A549 (cell line): ENCODE measurements at regions not wholly inside any gene's neighbourhood (a gene's known extent, or its start where the extent isn't known, plus 50 kb on each side); places are given as distances from the start of the nearest gene placed in this dataset.

Source experiments
- ATAC-seq, 2 experiments: fragments of 200-7000 bp in 1 of 2; fragments of >200 bp in 1 of 2; cut with Nextera tagmentation in 1 of 2; cut with Tn5 transposase in 1 of 2; 3 replicates each; pipeline versions ENCODE4 v1.8.0 to v1.9.1; 2018 to 2020; ENCODE audit warnings: mild to moderate bottlenecking in 1 of 2, moderate library complexity in 1 of 2
- CTCF ChIA-PET: fragments of 300-600 bp; sonication (Branson Sonifier 250); formaldehyde crosslinking; extraction: SDS; loops from one replicate; lab custom pipeline; 2021; ENCODE audit warnings: antibody characterized with exemption, inconsistent platforms; lab: Yijun Ruan, JAX
- POLR2A ChIA-PET: fragments of 350-600 bp; formaldehyde crosslinking; extraction: SDS; loops from one replicate; lab custom pipeline; 2021; ENCODE audit warnings: antibody characterized with exemption, inconsistent platforms; lab: Yijun Ruan, JAX
- DNase-seq, 2 experiments: peaks; one replicate each; pipeline versions ENCODE4 v3.0.0 to v3.0.0-alpha.2; 2011 to 2016; ENCODE audit warnings: low read depth in 1 of 2, low spot score in 1 of 2
- FAIRE-seq: peaks from 2 replicates; lab custom pipeline; 2011; peaks lifted over from hg19 to GRCh38; lab: Jason Lieb, UNC
- H3K27ac ChIP-seq, 2 experiments: fragments of >200 bp; sonication (Bioruptor Twin); formaldehyde crosslinking; 3 replicates each; pipeline ENCODE4 v1.5.1; 2016 to 2017
- H3K4me1 ChIP-seq: fragments of >200 bp; sonication (Bioruptor Twin); formaldehyde crosslinking; 3 replicates; pipeline ENCODE4 v1.6.1; 2016
- H3K4me2 ChIP-seq: fragments of >200 bp; sonication (Bioruptor Twin); formaldehyde crosslinking; 3 replicates; pipeline ENCODE4 v1.6.1; 2016
- H3K4me3 ChIP-seq: fragments of >200 bp; sonication (Bioruptor Twin); formaldehyde crosslinking; 3 replicates; pipeline ENCODE4 v1.5.1; 2016
- H3K9me3 ChIP-seq: fragments of >200 bp; sonication (Bioruptor Twin); formaldehyde crosslinking; 3 replicates; pipeline ENCODE4 v1.6.1; 2016
- BHLHE40 ChIP-seq: IDR thresholded peaks from 2 replicates; pipeline ENCODE4 v1.6.1; 2012; ENCODE audit warnings: low read depth, low read length, inconsistent platforms
- CEBPB ChIP-seq, 2 experiments: fragments of >200 bp in 1 of 2; sonication (Bioruptor Twin) in 1 of 2; formaldehyde crosslinking in 1 of 2; IDR thresholded peaks; 2 replicates each; pipeline ENCODE4 v1.6.1; 2012 to 2016
- CHD4 ChIP-seq: fragments of 200-600 bp; sonication (generic); IDR thresholded peaks from 2 replicates; pipeline ENCODE4 v1.6.1; 2016; ENCODE audit warnings: antibody characterized with exemption, mild to moderate bottlenecking, borderline replicate concordance
- EHMT2 ChIP-seq: fragments of 200-600 bp; sonication (generic); IDR thresholded peaks from 2 replicates; pipeline ENCODE4 v1.6.1; 2016; ENCODE audit warnings: antibody characterized with exemption, low read depth, mild to moderate bottlenecking, moderate library complexity
- EP300 ChIP-seq, 2 experiments: fragments of >200 bp; sonication (Bioruptor Twin); formaldehyde crosslinking; IDR thresholded peaks; 2 replicates in 1 of 2; 3 replicates in 1 of 2; pipeline ENCODE4 v1.6.1; 2016 to 2017
- ESRRA ChIP-seq: fragments of 150-350 bp; IDR thresholded peaks from 2 replicates; pipeline ENCODE4 v1.6.1; 2014; ENCODE audit warnings: mild to moderate bottlenecking, low read length, borderline replicate concordance
- FOSB ChIP-seq: fragments of 250-450 bp; sonication (Bioruptor Pico); IDR thresholded peaks from 2 replicates; pipeline ENCODE4 v1.5.0; 2020; ENCODE audit warnings: mild to moderate bottlenecking, moderate library complexity
- GATA3 ChIP-seq: IDR thresholded peaks from 2 replicates; pipeline ENCODE4 v1.6.1; 2012; ENCODE audit warnings: borderline replicate concordance
- HDAC2 ChIP-seq: fragments of 200-600 bp; sonication (generic); IDR thresholded peaks from 2 replicates; pipeline ENCODE4 v1.6.1; 2016
- HOXB13 ChIP-seq: fragments of 250-450 bp; sonication (Bioruptor Pico); IDR thresholded peaks from 2 replicates; pipeline ENCODE4 v1.5.0; 2020; ENCODE audit warnings: low read depth, mild to moderate bottlenecking, moderate library complexity
- KDM5A ChIP-seq: fragments of 200-600 bp; sonication (generic); IDR thresholded peaks from 2 replicates; pipeline ENCODE4 v1.6.1; 2016; ENCODE audit warnings: antibody characterized with exemption, mild to moderate bottlenecking
- MAFK ChIP-seq: fragments of 450-650 bp; IDR thresholded peaks from 2 replicates; pipeline ENCODE4 v1.6.1; 2014; ENCODE audit not compliant: partially characterized antibody
- MAZ ChIP-seq: fragments of 150-350 bp; IDR thresholded peaks from 2 replicates; pipeline ENCODE4 v1.6.1; 2014; ENCODE audit warnings: antibody characterized with exemption, low read depth, low read length, borderline replicate concordance
- PHF8 ChIP-seq: fragments of 200-600 bp; sonication (generic); IDR thresholded peaks from 2 replicates; pipeline ENCODE4 v1.6.1; 2016; ENCODE audit warnings: low read depth, mild to moderate bottlenecking, antibody characterized with exemption, moderate library complexity, borderline replicate concordance
- POLR2AphosphoS2 ChIP-seq: conservative IDR thresholded peaks from 2 replicates; pipeline ENCODE4 v1.6.1; 2012; ENCODE audit warnings: low read length, improper control_type of control experiment, inconsistent platforms
- RAD21 ChIP-seq, 2 experiments: fragments of >200 bp in 1 of 2; sonication (Bioruptor Twin) in 1 of 2; formaldehyde crosslinking in 1 of 2; IDR thresholded peaks in 1 of 2; conservative IDR thresholded peaks in 1 of 2; 2 replicates in 1 of 2; 3 replicates in 1 of 2; pipeline ENCODE4 v1.6.1; 2012 to 2018; ENCODE audit warnings: inconsistent platforms in 1 of 2
- RCOR1 ChIP-seq: fragments of 150-350 bp; IDR thresholded peaks from 2 replicates; pipeline ENCODE4 v1.6.1; 2014; ENCODE audit warnings: antibody characterized with exemption, low read length, low read depth
- RNF2 ChIP-seq: fragments of 200-600 bp; sonication (generic); IDR thresholded peaks from 2 replicates; pipeline ENCODE4 v1.6.1; 2016; ENCODE audit warnings: low read depth, mild to moderate bottlenecking, antibody characterized with exemption, moderate library complexity, borderline replicate concordance
- SMC3 ChIP-seq: fragments of >200 bp; sonication (Bioruptor Twin); formaldehyde crosslinking; IDR thresholded peaks from 3 replicates; pipeline ENCODE4 v1.6.1; 2018; ENCODE audit warnings: inconsistent platforms
- SREBF2 ChIP-seq: fragments of 450-650 bp; IDR thresholded peaks from 2 replicates; pipeline ENCODE4 v1.6.1; 2014; ENCODE audit warnings: mild to moderate bottlenecking, moderate library complexity
- TFCP2L1 ChIP-seq: fragments of 250-450 bp; sonication (Bioruptor Pico); IDR thresholded peaks from 2 replicates; pipeline ENCODE4 v1.5.0; 2021; ENCODE audit warnings: mild to moderate bottlenecking
- TP53 ChIP-seq: fragments of 250-450 bp; sonication (Bioruptor Pico); IDR thresholded peaks from 2 replicates; pipeline ENCODE4 v1.5.0; 2021; ENCODE audit warnings: mild to moderate bottlenecking, moderate library complexity
- ZC3H11A ChIP-seq: fragments of 450-650 bp; IDR thresholded peaks from 2 replicates; pipeline ENCODE4 v1.6.1; 2014; ENCODE audit warnings: antibody characterized with exemption, mild to moderate bottlenecking
- ZFP36 ChIP-seq: fragments of 450-650 bp; IDR thresholded peaks from 2 replicates; pipeline ENCODE4 v1.6.1; 2014; ENCODE audit warnings: borderline replicate concordance; ENCODE audit not compliant: partially characterized antibody
- WGBS: methylation state at CpG from one replicate; pipeline ENCODE4 v1.1.6; 2017; ENCODE audit errors: missing lambda C conversion rate; 5-methylcytosine and 5-hydroxymethylcytosine counted together
- TF ChIP-seq, protein P1 (sequence below): fragments of 200-600 bp; sonication (generic); IDR thresholded peaks from 2 replicates; pipeline ENCODE4 v1.6.1; 2016; ENCODE audit warnings: antibody characterized with exemption, mild to moderate bottlenecking, moderate library complexity
- TF ChIP-seq, protein P2 (sequence below): IDR thresholded peaks from 2 replicates; pipeline ENCODE4 v1.6.1; 2012; ENCODE audit warnings: low read depth, borderline replicate concordance
- TF ChIP-seq, protein P3 (sequence below): IDR thresholded peaks from 2 replicates; pipeline ENCODE4 v1.6.1; 2012

DNA sequence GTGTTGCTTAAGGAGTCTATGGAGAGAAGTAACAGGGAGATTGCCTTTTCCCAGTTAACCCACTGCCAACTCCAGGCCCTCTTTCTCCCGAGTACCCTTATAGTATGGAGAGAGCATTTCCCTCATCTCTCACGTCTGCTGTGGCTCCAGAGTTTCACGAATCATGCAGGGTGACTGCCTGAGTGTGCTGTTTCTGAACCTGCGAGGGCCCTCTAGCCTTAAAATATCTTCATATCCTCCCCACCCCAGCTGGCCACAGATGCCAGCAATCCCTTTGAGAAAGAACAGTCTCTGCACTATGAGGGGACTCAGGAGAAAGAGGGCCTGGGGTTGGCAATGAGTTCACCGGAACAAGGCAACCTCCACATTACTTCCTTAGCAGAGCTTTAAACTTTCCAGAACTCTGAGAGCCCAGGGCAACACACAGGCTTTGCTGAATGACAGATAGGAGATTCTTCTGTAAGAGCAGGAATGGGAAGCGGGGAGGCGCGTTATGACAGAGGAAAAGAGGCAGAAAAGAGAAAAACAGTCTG is 81.6 kb upstream of the ANKH start:
- CTCF ChIA-PET = interaction anchor here (1.6 kb wide), 1 partner anchor 225 kb away, joined by 3 read pairs; no protein-coding TSS in a partner anchor
- no peak overlapping the region for H3K27ac ChIP-seq
- TF ChIP-seq MAFK = no peak
- TF ChIP-seq, protein P1, sequence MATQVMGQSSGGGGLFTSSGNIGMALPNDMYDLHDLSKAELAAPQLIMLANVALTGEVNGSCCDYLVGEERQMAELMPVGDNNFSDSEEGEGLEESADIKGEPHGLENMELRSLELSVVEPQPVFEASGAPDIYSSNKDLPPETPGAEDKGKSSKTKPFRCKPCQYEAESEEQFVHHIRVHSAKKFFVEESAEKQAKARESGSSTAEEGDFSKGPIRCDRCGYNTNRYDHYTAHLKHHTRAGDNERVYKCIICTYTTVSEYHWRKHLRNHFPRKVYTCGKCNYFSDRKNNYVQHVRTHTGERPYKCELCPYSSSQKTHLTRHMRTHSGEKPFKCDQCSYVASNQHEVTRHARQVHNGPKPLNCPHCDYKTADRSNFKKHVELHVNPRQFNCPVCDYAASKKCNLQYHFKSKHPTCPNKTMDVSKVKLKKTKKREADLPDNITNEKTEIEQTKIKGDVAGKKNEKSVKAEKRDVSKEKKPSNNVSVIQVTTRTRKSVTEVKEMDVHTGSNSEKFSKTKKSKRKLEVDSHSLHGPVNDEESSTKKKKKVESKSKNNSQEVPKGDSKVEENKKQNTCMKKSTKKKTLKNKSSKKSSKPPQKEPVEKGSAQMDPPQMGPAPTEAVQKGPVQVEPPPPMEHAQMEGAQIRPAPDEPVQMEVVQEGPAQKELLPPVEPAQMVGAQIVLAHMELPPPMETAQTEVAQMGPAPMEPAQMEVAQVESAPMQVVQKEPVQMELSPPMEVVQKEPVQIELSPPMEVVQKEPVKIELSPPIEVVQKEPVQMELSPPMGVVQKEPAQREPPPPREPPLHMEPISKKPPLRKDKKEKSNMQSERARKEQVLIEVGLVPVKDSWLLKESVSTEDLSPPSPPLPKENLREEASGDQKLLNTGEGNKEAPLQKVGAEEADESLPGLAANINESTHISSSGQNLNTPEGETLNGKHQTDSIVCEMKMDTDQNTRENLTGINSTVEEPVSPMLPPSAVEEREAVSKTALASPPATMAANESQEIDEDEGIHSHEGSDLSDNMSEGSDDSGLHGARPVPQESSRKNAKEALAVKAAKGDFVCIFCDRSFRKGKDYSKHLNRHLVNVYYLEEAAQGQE = no peak
- TF ChIP-seq, all 56 proteins: peak for 0

DNA sequence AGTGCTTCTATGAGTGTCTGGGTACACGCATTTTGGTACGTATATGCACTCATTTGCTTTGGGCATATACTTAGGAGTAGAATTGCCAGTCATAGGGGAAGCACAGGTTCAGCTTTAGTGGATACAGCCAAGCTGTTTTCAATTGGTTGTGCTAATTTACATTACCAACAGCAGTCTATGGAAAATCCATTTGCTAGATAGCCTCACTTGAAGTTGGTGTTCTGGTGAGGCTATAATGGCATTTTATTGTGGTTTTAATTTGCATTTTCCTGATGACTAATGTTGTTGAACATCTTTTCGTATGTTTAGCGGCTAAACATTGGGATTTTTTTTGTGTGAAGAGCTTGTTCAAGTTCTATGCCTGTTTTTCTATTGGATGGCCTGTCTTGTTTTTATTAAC is 76.8 kb upstream of the ANKH start:
- no peak for TF ChIP-seq SMC3
- TF ChIP-seq EHMT2 = no peak
- no peak for TF ChIP-seq RCOR1
- no peak for TF ChIP-seq FOSB (CRISPR knock-in tag)
- no peak for TF ChIP-seq EP300 (IDR thresholded peaks at IDR 0.05)
- TF ChIP-seq BHLHE40 = no peak
- no peak for TF ChIP-seq ESRRA
- TF ChIP-seq RNF2 = no peak
- TF ChIP-seq CHD4 = no peak
- no peak for TF ChIP-seq PHF8
- TF ChIP-seq GATA3 = no peak
- TF ChIP-seq KDM5A = no peak
- no peak for TF ChIP-seq CEBPB (IDR thresholded peaks at IDR 0.05)
- no peak for TF ChIP-seq HOXB13
- no peak for TF ChIP-seq SREBF2
- no peak for TF ChIP-seq TFCP2L1 (CRISPR knock-in tag)
- no peak for TF ChIP-seq TP53
- no peak for TF ChIP-seq POLR2AphosphoS2
- H3K4me1 ChIP-seq = peaks cover 27% of the 10 kb centered on the region
- POLR2A ChIA-PET = no interaction called here
- CTCF ChIA-PET = interaction anchor here (0.6 to 2.0 kb wide), 3 partner anchors 11 to 55 kb away, joined by 3 to 5 read pairs (median 5); no protein-coding TSS in a partner anchor
- ATAC-seq = no peak
- H3K4me2 ChIP-seq = no peak overlapping the region
- WGBS = 92% methylated on average over 4 of the region's 4 CpGs
- no peak for DNase-seq
- H3K27ac ChIP-seq = no peak overlapping the region
- H3K9me3 ChIP-seq = no peaks in the 10 kb centered on the region
- no peak for FAIRE-seq
- H3K4me3 ChIP-seq = no peak overlapping the region

More for the DNA sequence above, 81.6 kb upstream of the ANKH start:
- Histone ChIP-seq H3K9me3 (no peaks in the 10 kb centered on the region), H3K4me2 (no peak overlapping the region), H3K4me1 (peaks cover 6% of the 10 kb centered on the region), H3K4me3 (no peak overlapping the region)
- ATAC-seq = no peak
- no peak for DNase-seq
- no peak for FAIRE-seq
- POLR2A ChIA-PET = no interaction called here
- WGBS = 84% methylated on average over 8 of the region's 8 CpGs

DNA sequence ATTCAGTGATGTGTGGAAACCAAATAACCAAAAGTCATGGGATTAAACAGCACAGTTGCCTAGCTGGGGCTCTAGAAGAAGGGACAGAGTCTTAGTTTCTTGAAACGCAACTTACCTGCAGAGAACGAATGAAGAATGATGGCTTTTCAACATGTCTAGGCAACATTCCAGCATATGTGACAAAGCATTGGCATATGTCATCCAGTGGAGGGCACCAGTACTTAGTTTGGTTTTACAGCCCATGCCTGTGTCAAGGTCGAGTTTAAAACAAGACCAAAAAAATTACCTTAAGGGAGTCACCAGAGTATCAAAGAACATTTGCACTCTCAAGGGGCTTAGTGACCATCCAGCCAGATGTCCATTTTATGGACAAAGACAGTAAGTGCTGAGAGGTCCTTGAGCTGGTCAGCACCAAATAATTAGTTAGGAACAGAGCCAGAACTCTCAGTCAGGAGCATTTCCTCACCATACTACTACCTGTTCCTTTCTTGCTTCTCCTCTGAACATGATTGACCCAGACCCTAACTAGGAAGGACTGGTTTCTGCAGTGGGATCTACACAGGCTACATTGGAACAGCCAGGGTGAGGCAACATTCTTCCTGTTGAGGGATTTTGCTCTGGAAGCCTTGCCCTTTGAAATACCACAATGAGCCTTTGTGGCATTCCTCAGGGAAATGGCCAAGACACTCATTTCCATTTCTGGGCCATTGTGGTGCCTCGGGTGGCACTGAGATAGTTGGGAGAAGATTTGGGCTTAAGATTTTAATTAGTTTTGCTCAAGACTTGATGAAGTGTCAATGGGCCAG is 75.4 kb upstream of the ANKH start:
- ChIA-PET CTCF (interaction anchor here (0.7 to 2.0 kb wide), 5 partner anchors 10 to 226 kb away, joined by 3 to 5 read pairs (median 4); no protein-coding TSS in a partner anchor), POLR2A (no interaction called here)
- Histone ChIP-seq H3K4me1 (peaks cover 27% of the 10 kb centered on the region), H3K27ac (peak overlapping the region in 1 of 2 experiments; percentile 70; a peak in 4 of 6 replicates), H3K4me2 (no peak overlapping the region), H3K4me3 (no peak overlapping the region), H3K9me3 (no peaks in the 10 kb centered on the region)
- 55% methylated on average over 4 of the region's 4 CpGs for WGBS
- no peak for FAIRE-seq
- ATAC-seq = peak; percentile 73 to 79; a peak in 4 of 6 replicates
- peak; percentile 18 to 55 for DNase-seq
- TF ChIP-seq ZC3H11A (no peak), HDAC2 (no peak), ZFP36 (no peak), MAZ (no peak), CHD4 (no peak), FOSB (CRISPR knock-in tag) (no peak), CEBPB (IDR thresholded peaks at IDR 0.05) (no peak), RAD21 (conservative IDR thresholded peaks at IDR 0.05 in 1 of 2, IDR thresholded peaks at IDR 0.05 in 1 of 2) (peak; percentile 39 to 43; a peak in 4 of 5 replicates), MAFK (no peak), RNF2 (no peak), KDM5A (no peak)
- TF ChIP-seq, protein P2, sequence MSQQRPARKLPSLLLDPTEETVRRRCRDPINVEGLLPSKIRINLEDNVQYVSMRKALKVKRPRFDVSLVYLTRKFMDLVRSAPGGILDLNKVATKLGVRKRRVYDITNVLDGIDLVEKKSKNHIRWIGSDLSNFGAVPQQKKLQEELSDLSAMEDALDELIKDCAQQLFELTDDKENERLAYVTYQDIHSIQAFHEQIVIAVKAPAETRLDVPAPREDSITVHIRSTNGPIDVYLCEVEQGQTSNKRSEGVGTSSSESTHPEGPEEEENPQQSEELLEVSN = no peak
- TF ChIP-seq, protein P3, sequence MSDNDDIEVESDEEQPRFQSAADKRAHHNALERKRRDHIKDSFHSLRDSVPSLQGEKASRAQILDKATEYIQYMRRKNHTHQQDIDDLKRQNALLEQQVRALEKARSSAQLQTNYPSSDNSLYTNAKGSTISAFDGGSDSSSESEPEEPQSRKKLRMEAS = no peak
